ENCODE measurements at regions not wholly inside any gene's neighbourhood (a gene's known extent, or its start where the extent isn't known, plus 50 kb on each side); places are given as distances from the start of the nearest gene placed in this dataset.

- Histone ChIP-seq H4K91ac (ENCODE audit: insufficient read length, low read depth, low read length) (no peak overlapping the region), H2BK15ac (ENCODE audit: low read depth, low read length) (no peak overlapping the region), H2BK20ac (ENCODE audit: low read depth, low read length, poor library complexity, severe bottlenecking) (no peak overlapping the region), H3K79me2 (ENCODE audit: insufficient read depth, low read length) (no peaks in the 10 kb centered on the region), H4K8ac (replicated peaks; ENCODE audit: insufficient read length, low read depth, low read length) (no peak overlapping the region), H3K14ac (ENCODE audit: insufficient read depth, low read length) (no peak overlapping the region), H3K4me1 (ENCODE audit: insufficient read depth, low read length) (no peaks in the 10 kb centered on the region), H3K27me3 (ENCODE audit: insufficient read depth, low read length) (no peaks in the 10 kb centered on the region), H3T11ph (ENCODE audit: low read length) (no peak overlapping the region), H4K20me1 (ENCODE audit: control insufficient read depth, insufficient read depth, insufficient read length) (no peaks in the 10 kb centered on the region), H2BK12ac (ENCODE audit: insufficient read length, low read depth, low read length) (no peak overlapping the region), H2AFZ (ENCODE audit: low read length) (no peak overlapping the region), H3K9ac (ENCODE audit: extremely low read depth, insufficient read length, low read length) (no peak overlapping the region), H2AK5ac (ENCODE audit: insufficient read length, low read length) (no peak overlapping the region), H3K9me3 (ENCODE audit: control insufficient read depth, low read depth, low read length) (peaks cover 10% of the 10 kb centered on the region), H3K27ac (ENCODE audit: insufficient read length, low read depth, low read length) (no peak overlapping the region), H3K79me1 (ENCODE audit: insufficient read depth, low read depth, low read length, poor library complexity, severe bottlenecking) (no peaks in the 10 kb centered on the region), H4K5ac (ENCODE audit: insufficient read length, low read depth, low read length) (no peak overlapping the region), H2BK120ac (ENCODE audit: low read depth, low read length, poor library complexity, severe bottlenecking) (no peak overlapping the region), H2BK5ac (ENCODE audit: insufficient read length, low read length) (no peak overlapping the region), H3K4ac (ENCODE audit: low read depth, low read length) (no peak overlapping the region), H3K23me2 (ENCODE audit: insufficient read length, low read depth, low read length, poor library complexity, severe bottlenecking) (no peaks in the 10 kb centered on the region), H3K4me2 (ENCODE audit: insufficient read depth, insufficient read length, low read length) (no peak overlapping the region), H3K56ac (ENCODE audit: insufficient read length, low read depth, low read length) (no peak overlapping the region), H3K18ac (ENCODE audit: insufficient read length, low read depth, low read length) (no peak overlapping the region), H3K23ac (ENCODE audit: insufficient read length, low read depth, low read length) (no peak overlapping the region)
- no peak overlapping the region for H3K27ac Mint-ChIP-seq
- no peak for TF ChIP-seq CTCF (conservative IDR thresholded peaks at IDR 0.05)
- H3K4me3 Mint-ChIP-seq: no peak overlapping the region
- H3K4me1 Mint-ChIP-seq: peaks cover 14 to 15% of the 10 kb centered on the region in 2 experiments
- peaks cover 26% of the 10 kb centered on the region for H3K27me3 Mint-ChIP-seq (ENCODE audit: low read depth)
- WGBS (ENCODE audit: extremely low coverage, insufficient read length, low lambda C conversion rate): no CpG with 5 or more reads among the region's 5 CpGs
- H3K9me3 Mint-ChIP-seq: peaks cover 32 to 37% of the 10 kb centered on the region in 2 experiments
- H3K36me3 Mint-ChIP-seq (ENCODE audit: insufficient read depth in 1 of 3, low read depth in 3 of 3): peaks cover 15 to 34% (median 26%) of the 10 kb centered on the region in 3 experiments
- peak; percentile 9 for DNase-seq
These were observed 253.7 kb downstream of the GLRX3 start for GRCh38 chr10:130389906-130390305.

Measured in H9 (cell line).